G401 (cell line): ENCODE measurements at regions not wholly inside any gene's neighbourhood (a gene's known extent, or its start where the extent isn't known, plus 50 kb on each side); places are given as distances from the start of the nearest gene placed in this dataset.

Experiments
- DNase-seq: peaks from one replicate; pipeline ENCODE4 v3.0.0-alpha.2; 2015; ENCODE audit warnings: low spot score
- in situ Hi-C: cut with HindIII; loops from 2 replicates; pipeline ENCODE4 v1.10.0; 2016; ENCODE audit warnings: low sequenced_read_pairs, mixed read lengths

DNA sequence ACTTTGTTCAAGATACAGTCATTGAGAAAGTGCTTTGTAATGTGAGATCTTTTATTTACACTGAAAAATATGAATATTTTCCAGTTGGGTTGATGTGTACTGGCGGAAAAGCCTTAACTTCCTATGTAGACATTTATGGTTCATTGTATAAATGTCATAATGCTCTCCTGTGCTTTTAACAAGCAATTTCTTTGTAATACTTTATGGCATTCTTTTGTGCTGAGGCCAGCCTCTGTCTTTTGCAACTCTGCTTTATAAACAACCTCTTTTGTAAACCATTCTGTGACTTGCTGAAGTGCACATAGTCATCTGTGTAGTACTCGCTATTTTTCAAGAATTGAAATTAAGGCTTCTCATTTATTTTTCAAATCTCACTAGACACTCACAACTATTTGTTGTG lies 291.2 kb downstream of the CDH11 start:
- DNase-seq: no peak
- in situ Hi-C loops: no loop called here

DNA sequence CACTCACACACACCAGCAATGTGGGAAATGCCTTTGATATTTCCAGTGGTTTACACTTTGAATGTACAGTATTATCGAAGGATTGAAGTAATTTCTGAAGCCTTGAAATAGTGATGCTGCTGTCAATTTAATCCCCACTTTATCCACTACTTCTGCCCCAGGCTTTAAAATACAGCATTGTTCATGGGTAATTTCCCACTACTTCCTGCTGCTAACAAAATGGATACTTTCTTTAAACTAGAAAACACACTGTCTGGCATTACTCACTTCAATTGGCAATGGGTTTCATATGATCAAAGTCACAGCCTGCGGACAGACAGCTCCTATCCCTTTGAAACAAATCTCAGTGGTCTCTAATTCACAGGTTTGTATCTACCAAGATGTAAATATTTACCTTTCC lies 292.2 kb downstream of the CDH11 start:
- in situ Hi-C loops: no loop called here
- DNase-seq: no peak

DNA sequence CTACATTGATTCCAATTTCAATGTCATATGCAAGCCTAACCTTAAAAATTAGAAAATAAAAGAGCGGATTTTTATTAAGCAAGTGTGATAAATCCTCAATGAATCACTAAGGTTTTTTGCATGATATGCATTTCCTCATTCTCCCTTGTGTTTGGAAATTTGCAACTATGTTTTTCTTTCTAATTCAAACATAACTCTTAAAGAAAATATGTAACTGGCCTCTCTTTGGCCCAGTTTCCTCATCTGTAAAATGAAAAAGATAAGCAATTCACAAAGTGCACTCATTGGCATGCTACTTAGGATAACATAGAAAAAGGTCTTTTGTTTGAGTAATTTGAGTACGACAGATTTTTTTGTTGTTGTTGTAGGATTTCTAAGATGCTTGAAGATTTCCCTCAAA lies 295.5 kb downstream of the CDH11 start:
- no peak for DNase-seq
- in situ Hi-C loops: no loop called here

DNA sequence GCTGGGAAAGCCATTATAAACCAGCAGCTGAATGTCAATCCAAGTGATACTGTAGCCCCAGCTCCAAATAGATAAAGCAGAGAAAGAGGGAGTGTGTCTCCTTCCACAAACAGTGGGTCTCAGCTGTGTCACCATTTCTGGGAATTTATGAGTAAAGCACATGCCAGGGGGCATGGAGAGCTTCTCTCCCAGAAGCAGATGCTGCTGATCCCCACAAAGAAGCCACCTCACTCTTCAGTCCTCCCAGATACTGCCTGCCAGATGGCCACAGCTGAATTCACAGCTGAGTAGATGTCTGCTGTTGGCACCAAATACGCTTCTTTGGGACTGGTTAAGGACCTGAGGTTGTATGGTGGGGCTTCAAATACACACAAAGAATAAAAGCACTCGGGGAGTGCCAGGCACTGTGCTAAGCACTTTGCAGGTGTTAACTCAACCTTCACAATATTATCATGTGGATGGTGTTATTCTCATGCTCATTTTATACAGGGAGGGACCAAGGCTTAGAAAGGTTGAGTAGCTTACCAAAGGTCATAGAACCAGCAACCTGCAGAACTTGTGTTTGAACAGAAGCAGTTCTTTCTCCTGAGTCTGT lies 298.3 kb downstream of the CDH11 start:
- no peak for DNase-seq
- in situ Hi-C loops: no loop called here

DNA sequence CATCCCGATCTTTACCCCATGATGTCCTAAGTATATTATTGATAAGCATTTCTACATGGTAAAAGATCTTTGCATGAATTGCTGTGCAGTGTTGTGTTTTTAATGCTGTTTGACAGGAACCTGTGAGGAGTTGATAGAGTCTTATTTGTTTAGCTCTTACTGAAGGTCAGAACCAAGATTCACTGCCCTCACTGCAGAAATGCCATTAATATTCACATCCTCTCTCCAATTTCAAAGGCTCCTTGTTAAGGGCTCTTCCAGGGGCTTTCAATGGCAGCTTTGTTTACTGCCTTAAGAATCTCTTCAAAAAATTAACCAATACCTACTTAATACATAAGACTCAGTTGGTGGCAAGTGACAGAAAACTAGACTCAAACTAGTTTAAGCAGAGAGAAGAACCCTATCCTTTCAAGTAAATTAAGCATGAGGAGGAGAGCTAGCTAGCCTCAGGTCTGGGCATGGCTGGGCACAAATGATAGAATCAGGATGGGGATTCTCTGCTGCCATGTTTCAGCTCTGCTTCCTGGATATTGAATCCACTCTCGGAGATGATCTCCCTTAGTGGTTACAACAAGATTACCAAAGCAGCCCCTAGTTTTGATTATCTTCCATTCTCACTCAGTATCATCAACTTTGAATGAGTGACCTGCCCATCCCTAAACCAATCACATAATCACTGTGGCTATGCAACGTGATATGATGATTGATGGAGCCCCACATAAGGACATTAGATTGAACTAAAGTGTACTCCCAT lies 311.8 kb downstream of the CDH11 start:
- DNase-seq: peak; percentile 1
- in situ Hi-C loops: no loop called here

DNA sequence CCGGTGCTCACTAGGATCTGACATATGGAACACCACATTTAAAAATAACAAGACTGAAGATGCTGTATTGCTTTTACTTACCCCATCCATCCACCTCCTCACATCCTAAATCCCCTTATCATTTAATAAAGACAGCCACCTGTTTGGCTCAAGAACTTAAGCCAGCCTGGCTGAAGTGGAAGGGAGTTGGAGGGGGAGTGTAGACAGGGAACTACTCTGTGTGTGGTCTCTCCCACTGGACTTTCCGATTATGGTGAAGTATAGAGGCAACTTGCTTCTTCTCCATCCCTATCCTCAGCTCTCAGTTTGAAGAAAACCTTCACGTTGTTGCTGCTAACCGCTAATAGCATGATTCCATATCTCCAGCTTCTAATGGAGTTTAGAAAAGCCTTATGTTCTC lies 313.4 kb downstream of the CDH11 start:
- in situ Hi-C loops: no loop called here
- no peak for DNase-seq

DNA sequence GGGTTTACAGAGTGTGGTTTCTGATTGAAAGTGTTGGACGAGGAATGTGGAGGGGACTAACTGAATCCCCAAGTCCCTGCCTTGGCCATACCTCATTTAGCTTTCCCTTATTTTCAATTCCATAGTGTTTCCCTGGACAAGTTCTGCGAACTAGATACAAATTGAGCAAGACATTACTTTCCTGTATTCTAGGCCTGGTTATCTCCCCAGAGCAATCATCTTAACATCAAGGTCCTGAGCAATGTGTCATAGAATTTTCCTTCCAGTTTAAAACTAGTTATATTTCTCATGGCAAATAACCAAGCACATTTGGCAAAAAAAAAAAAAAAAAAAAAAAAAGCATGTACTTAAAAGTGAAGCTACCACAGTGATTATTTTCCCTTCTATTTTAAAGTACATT lies 330.1 kb downstream of the CDH11 start:
- in situ Hi-C loops: no loop called here
- no peak for DNase-seq

DNA sequence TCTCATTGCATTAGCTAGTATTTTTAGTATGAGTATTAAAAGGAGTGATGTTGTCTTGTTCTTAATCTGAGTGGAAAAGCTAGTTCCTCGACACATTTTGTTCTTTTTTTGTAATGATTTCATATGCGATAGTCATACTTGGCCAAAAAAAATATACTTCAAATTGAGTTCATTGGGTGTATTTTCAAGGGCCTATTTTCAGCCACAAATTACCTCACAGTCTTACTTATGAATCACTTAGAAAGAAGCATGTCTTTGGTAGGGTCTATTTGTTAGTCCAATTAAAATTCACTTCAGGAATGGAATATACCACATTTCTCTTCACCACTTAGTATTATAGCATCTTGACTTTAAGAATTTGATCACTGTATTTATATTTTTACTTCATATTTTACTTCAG lies 337.2 kb downstream of the CDH11 start:
- in situ Hi-C loops: no loop called here
- no peak for DNase-seq

DNA sequence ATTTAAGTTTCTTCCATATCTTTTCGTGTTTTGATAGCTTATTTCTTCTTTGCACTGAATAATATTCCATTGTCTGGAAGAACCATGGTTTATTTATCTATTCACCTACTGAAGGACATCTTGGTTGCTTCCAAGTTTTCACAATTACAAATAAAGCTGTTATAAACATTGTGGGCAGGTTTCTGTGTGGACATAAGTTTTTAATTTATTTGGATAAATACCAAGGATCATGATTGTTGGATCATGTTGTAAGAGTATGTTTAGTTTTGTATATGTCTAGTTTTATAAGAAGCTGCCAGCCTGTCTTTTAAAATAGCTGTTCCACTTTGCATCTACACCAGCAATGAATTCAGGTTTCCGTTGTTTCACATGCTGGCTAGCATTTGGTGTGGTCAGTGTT lies 339.4 kb downstream of the CDH11 start:
- DNase-seq: no peak
- in situ Hi-C loops: no loop called here

DNA sequence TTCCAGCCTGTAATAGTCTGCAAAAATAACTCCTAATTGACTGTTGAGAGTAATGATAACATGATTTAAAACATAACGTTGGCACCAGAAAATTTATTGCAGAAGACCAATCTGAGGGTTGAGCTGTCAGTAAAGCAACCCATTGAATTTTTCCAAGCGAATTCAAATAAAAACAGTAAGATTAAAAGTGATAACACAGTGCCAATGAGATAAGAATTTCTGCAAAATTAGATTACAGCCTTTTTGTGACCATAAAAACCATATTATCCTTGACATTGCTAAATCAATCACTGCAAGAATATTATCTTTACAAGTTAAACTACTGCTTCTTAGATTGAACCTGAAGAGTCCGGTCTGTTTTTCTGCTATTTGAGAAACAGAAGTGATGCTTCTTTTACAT lies 341.4 kb downstream of the CDH11 start:
- DNase-seq: no peak
- in situ Hi-C loops: no loop called here

DNA sequence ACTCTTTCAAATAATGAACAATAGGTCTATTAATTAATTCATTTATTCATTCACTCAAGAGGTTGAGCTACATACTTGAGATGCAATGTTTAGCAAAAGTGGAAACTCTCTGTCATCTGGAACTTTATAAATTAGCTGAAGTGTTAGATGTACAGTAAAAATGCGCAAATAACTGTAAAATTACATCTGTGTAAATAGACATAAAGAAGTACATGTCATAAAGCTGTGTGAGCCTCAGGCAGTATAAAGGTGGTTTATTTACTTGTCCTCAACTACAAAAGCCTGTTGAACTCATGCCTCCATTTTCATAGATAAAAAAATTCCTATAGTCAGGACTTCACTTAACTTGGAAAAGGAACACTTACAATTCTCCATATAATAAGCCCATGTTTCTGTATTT lies 343.1 kb downstream of the CDH11 start:
- in situ Hi-C loops: no loop called here
- DNase-seq: no peak

DNA sequence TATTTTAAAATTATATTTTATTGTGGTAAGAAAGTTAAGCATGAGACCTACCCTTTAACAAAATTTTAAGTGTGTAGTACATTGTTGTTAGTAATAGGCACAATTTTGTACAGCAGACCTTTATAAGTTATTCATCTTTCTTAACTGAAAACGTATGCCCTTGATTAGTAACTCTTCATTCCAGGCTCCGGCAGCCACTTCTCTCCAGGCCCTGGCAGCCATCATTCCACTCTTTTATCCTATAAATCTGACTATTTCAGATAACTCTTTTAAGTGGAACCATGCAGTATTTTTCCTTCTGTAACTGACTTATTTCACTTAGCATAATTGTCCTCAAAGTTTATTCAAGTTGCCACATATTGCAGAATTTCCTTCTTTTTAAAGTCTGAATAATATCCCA lies 348.2 kb downstream of the CDH11 start:
- no peak for DNase-seq
- in situ Hi-C loops: no loop called here

DNA sequence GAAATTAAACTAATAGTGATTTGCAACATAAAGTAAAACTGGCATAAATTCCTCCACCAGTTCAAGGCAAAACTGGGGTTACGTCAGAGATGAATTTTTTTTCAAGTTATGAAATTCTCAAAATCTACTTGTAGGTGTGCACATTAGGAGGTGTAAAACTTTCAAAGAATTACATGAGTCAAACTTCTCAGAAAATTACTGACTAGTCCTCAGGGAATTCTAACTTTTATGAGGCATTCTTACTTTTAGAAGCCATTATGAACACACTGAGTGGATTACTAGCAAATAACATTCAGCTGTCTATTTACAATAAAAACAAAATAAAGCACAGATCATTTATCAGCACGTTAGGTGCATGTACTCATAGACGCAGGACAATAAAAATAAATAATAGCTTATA lies 348.7 kb downstream of the CDH11 start:
- DNase-seq: no peak
- in situ Hi-C loops: no loop called here

DNA sequence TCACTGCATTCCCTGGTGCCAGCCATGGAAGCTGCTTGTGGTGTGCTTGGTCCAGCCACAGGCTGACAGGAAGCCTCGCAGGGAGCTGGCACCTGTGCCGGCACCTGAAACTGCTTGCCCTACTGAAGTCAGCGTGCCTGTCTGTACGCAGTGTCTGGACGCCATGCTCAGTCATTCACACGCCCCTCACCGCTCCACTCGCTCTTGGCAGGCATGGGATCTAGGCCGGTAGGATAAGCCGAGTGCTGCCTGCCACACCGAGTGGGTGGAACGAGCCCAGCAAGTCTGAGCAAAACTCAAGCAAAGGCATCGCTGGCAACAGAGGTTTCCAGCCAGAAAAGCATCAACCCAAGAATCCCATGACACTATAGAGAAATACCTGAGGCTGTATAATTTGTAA lies 350.6 kb downstream of the CDH11 start:
- no peak for DNase-seq
- in situ Hi-C loops: no loop called here

DNA sequence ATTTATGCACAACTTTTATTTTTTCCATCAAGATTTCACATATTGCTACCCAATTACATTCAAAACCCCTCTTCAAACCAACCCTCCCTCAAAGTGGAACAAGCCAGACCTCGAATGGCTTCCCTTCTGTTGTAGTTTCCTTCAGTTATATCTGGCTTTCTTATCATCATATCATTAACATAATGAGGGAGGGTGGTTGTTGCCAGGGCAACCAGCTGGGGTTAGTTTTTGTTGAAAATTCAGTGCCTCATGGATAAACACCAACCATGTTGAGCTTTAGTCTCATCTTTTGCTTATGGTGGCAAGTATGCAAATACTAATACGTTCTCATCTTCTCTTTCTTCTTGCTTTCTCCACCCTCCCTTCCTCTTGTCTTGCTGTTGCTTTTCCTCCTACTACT lies 359.7 kb downstream of the CDH11 start:
- DNase-seq: no peak
- in situ Hi-C loops: no loop called here

DNA sequence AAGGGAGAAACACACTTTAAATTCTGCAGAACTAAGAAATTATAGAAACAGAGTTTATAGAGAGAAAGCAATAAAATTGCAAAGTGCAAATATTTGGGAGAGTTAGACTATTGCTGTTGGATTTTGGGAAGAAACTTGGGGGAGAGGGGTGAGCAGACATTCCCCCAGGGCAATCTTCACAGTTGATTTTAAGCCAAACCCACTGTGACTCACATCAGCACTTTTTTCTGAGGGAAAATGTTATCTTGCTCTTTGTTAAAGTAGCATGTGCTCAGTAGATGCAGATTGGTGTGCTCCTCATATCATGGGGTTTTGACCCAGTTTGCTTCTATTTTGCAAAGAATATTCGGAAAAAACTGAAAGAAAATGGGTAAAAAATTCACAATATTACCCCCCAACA lies 367.6 kb downstream of the CDH11 start:
- no peak for DNase-seq
- in situ Hi-C loops: no loop called here

DNA sequence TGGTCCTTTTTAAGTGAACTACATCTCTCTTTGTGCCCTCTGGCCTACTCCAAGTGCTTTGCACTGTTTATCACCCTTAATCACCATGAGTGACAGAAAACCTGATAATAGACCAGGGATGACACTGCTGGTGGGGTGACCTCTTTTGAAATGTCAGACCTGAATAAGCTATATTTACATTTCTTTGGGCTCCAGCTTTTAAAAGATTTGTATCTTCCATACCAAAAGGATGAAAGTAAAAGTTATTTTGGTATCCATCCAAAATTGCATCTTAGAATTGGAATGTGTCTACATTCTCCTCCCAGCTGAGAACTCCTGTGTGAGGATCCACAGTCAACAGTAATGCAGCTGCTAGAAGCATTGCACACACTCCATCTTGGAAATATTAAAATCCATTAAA lies 370.0 kb downstream of the CDH11 start:
- no peak for DNase-seq
- in situ Hi-C loops: no loop called here

DNA sequence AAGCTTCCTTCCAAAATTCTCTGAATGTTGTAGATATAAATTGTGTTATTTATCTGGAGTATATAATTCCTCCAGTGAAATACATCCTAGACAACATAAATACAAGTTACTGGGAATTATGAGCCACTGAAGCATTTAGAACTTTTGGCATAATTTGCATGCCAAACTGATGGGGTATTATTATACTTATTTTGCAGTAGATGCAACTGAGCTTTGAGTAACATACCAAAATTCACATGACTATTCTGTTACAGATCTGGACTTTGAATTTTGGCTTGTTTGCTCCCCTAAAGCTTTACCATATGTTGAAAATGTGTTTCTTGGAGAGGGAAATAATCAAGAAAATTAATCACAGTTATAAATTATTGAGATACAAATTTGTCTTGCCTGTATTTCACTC lies 372.5 kb downstream of the CDH11 start:
- in situ Hi-C loops: no loop called here

DNA sequence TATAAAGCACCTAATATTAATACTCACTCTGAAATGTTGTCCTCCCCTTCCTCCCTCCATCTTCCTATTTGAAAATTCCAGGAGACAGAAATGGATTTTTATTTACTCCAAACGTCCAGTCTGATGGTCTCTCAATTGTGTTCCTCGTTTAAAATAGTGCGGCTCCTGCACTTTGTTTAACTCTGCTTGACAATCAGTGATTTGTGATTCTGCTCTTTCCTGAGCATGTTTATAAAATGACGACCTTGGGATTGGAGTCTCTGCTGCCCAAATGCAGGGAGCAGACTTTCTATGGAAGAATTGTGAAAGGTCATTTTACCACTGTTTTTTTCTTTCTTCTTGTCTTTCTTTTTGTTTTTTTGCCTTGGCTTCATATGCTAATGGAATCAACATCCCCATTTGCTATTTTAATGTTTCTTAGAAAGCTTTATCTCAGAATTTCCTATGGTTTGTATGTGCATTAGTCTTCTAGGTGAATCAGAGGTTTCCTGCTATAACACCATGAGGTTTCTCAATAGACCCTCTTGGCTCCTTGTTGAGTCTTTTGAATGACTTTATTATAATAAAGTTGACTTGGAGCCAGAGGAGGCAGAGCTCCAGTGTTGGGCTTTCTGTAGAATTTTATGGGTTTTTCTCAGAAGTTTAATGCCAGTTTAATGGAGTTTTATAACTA lies 376.5 kb downstream of the CDH11 start:
- in situ Hi-C loops: no loop called here
- no peak for DNase-seq

More for the DNA sequence above, 372.5 kb downstream of the CDH11 start:
- DNase-seq: no peak

DNA sequence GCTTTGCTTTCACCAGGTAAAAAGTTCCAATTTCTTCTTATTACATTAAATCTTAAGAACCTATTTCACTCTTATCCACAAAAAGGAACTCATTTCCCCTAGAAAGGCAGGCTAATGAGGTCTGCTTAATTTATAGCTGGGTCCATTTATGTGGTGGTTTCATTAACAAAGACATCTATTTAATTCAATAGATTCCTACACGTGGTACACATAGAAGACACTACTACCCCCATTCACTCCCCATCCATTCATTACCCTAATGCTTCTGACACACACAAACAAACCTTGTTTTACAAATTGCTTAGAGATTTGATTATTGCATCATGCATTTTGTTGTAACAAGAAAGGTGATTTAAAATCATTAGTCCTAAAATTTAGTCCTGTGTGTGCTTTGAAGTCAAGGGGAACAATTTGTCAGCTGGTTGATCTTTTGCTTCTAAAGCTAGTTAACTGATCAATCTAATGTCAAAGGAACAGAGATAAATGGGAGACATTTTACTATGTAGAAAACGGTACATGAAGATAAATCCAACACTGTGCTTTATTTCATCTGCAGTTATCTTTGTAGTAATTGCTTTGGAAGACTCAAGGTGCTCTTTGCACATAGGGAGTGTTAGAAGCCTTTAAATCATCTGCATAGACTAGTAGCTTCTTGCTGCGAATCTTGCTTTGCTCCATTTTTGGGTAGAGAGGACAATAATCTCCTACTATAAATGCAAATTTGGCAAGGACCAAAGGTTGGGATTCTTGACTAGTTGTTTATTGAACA lies 379.2 kb downstream of the CDH11 start:
- no peak for DNase-seq
- in situ Hi-C loops: no loop called here
